HL-60/S4 treated with phorbol 12-myristate 13-acetate at 8.2 ng/mL for 4 days and 3 days (cell line): ENCODE measurements at regions not wholly inside any gene's neighbourhood (a gene's known extent, or its start where the extent isn't known, plus 50 kb on each side); places are given as distances from the start of the nearest gene placed in this dataset.

ENCODE experiments used
- in situ Hi-C: fragments of 300-500 bp; cut with MboI; formaldehyde crosslinking; loops from 2 replicates; pipeline ENCODE4 v1.15.0; 2022; ENCODE audit warnings: low sequenced_read_pairs

DNA sequence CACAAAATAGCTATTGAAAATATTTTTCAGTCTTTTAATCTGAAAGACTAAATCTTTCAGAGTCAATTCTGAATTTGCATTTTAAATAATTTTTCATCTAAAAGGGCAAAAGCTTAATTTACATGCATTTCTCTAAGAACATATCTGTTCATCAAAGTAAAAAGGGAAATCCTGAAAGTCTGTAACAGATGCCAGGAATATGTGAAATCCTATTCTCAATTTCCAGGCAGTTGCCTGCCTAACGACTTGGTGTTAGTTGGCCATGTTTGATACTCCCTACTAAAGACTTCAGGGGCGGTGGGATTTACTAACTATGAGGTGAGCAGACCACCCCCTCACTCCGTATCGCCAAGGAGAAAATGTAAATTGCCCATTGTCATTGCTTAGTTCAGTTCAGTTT lies 136.8 kb downstream of the KIT start:
- in situ Hi-C loops = no loop called here

GRCh38 chr4:54793856-54794422 lies 136.2 kb downstream of the KIT start:
- in situ Hi-C loops = no loop called here
